Spinal cord (tissue), 9 donors: ENCODE measurements at regions not wholly inside any gene's neighbourhood (a gene's known extent, or its start where the extent isn't known, plus 50 kb on each side); places are given as distances from the start of the nearest gene placed in this dataset.
A peak's percentile ranks its signal among the peaks of the same experiment; 100 is the strongest.

Source experiments
- DNase-seq, 6 donors: peaks; one replicate each; pipeline versions ENCODE4 v3.0.0 to v3.0.0-alpha.2; 2013 to 2015; ENCODE audit warnings: low spot score in 6 of 6, low read depth in 4 of 6
- H3K27ac ChIP-seq: one replicate; pipeline ENCODE4 v1.5.1; 2013; ENCODE audit warnings: low read depth, low read length, control low read depth
- H3K27me3 ChIP-seq: one replicate; pipeline ENCODE4 v1.6.1; 2013; ENCODE audit warnings: low read length; ENCODE audit not compliant: control insufficient read depth, insufficient read depth
- H3K36me3 ChIP-seq: one replicate; pipeline ENCODE4 v1.6.1; 2013; ENCODE audit warnings: low read length; ENCODE audit not compliant: control insufficient read depth, insufficient read depth
- H3K4me1 ChIP-seq: one replicate; pipeline ENCODE4 v1.6.1; 2013; ENCODE audit warnings: low read length; ENCODE audit not compliant: control insufficient read depth, insufficient read depth
- H3K4me3 ChIP-seq: one replicate; pipeline ENCODE4 v1.5.1; 2013; ENCODE audit warnings: low read depth, low read length, control low read depth
- H3K9me3 ChIP-seq: one replicate; pipeline ENCODE4 v1.6.1; 2013; ENCODE audit warnings: low read length; ENCODE audit not compliant: control insufficient read depth, insufficient read depth
- WGBS: methylation state at CpG from one replicate; pipeline ENCODE4 v1.1.5; 2013; ENCODE audit warnings: missing lambda C conversion rate; ENCODE audit not compliant: insufficient coverage; 5-methylcytosine and 5-hydroxymethylcytosine counted together
- donor health status: healthy.

DNA sequence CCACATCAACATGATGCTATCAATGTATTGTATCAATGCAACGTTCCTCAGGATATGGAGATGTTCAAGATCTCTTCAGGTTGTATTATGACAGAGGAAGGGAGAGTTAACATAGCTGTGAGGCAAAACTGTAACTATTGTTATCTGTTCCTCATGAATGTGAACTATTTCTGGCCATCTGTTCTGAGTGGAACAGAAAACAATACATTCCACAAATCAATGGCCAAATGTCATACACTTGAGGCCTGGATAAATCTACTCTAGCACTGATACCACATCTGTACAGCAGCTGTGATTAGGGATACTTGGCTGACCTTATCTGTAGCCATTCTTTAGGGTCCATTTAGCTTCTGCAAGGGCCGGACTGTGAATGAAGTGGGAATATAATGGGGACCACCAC, 447.9 kb downstream of the IRS1 start:
- Histone ChIP-seq H3K9me3 (no peaks in the 10 kb centered on the region), H3K4me3 (no peak overlapping the region), H3K36me3 (no peaks in the 10 kb centered on the region), H3K4me1 (no peaks in the 10 kb centered on the region), H3K27me3 (no peaks in the 10 kb centered on the region), H3K27ac (no peak overlapping the region)
- no CpG with 5 or more reads among the region's 2 CpGs for WGBS
- DNase-seq, result no peak

DNA sequence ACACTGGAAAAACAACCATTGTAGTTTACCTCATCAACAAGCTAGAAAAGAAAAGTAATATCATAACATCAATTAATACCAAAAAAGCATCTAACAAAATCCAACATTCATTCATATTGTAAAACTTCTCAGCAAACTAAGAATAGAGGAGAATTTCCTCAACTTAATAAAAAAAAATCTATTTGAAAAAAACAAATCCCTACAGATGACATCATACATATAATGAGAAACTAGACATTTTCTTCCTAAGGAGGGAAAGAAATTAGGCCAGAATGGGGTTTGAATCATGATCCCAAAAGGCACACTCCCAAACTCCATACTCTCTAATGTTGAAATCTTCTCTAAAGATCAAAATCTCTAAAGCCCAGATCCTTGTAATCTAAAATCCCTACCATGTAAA, 460.0 kb downstream of the IRS1 start:
- no peaks in the 10 kb centered on the region for H3K4me1 ChIP-seq
- H3K36me3 ChIP-seq, result no peaks in the 10 kb centered on the region
- H3K27ac ChIP-seq, result no peak overlapping the region
- no peak overlapping the region for H3K4me3 ChIP-seq
- DNase-seq, result no peak
- no peaks in the 10 kb centered on the region for H3K27me3 ChIP-seq
- H3K9me3 ChIP-seq, result no peaks in the 10 kb centered on the region

GRCh38 chr2:226338825-226339224, 460.8 kb downstream of the IRS1 start:
- no peaks in the 10 kb centered on the region for H3K4me1 ChIP-seq
- no peaks in the 10 kb centered on the region for H3K27me3 ChIP-seq
- DNase-seq, result no peak
- no peaks in the 10 kb centered on the region for H3K9me3 ChIP-seq
- H3K27ac ChIP-seq, result no peak overlapping the region
- no peaks in the 10 kb centered on the region for H3K36me3 ChIP-seq
- no peak overlapping the region for H3K4me3 ChIP-seq

DNA sequence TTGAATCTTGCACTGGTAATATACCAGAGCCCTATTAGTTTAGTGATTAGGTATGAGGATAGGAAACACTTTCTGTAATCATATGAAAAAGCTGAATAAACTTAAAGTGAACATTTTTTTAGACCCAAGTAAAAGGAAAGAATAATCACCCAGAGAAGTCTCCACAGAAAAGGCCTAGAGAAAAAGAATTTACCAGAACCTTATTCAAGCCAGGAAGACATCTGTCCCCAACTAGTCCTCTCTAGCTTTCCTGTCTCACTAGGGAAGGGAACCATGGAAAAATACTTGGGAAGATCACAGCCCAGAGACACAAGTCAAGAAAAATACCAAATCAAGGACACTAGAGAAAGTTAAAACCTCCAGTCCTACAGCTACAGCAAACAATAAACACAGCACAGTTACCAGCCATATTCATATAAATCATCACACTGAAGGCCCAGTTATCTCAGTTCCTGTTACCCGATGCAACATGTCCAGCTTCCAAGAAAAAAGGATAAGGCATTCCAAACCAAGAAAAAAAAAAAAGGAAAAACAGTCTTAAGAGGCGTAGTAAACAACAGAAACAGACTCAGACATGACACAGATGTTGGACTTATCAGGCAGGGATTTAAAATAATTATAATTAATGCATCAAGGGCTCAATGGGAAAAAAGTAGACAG, 461.5 kb downstream of the IRS1 start:
- no peaks in the 10 kb centered on the region for H3K9me3 ChIP-seq
- no peaks in the 10 kb centered on the region for H3K36me3 ChIP-seq
- H3K27ac ChIP-seq, result no peak overlapping the region
- H3K4me3 ChIP-seq, result no peak overlapping the region
- H3K27me3 ChIP-seq, result no peaks in the 10 kb centered on the region
- no peak for DNase-seq
- WGBS, result no CpG with 5 or more reads among the region's 2 CpGs
- no peaks in the 10 kb centered on the region for H3K4me1 ChIP-seq

DNA sequence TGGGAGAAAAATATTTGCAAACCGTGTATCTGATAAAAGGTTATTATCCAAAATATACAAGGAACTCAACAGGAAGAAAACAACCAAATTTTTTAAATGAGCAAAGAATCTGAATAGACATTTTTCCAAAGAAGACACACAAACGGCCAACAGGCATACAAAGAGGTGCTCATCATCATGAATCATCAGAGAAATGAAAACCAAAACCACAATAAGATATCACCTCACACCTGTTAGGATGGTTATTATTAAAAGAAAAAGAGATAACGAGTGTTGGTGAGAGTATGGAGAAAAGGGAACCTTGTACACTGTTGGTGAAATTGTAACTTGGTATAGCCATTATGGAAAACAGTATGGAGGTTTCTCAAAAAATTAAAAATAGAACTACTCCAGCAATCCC, 463.3 kb downstream of the IRS1 start:
- DNase-seq, result no peak
- Histone ChIP-seq H3K4me3 (no peak overlapping the region), H3K4me1 (no peaks in the 10 kb centered on the region), H3K9me3 (no peaks in the 10 kb centered on the region), H3K27me3 (no peaks in the 10 kb centered on the region), H3K27ac (no peak overlapping the region), H3K36me3 (no peaks in the 10 kb centered on the region)
- no CpG with 5 or more reads among the region's 3 CpGs for WGBS

GRCh38 chr2:226334981-226335720, 464.5 kb downstream of the IRS1 start:
- no peaks in the 10 kb centered on the region for H3K36me3 ChIP-seq
- no peak overlapping the region for H3K27ac ChIP-seq
- DNase-seq, result peak in 1 of 6 donors; percentile 5
- H3K4me3 ChIP-seq, result no peak overlapping the region
- 91% methylated on average over 4 of the region's 8 CpGs for WGBS
- H3K27me3 ChIP-seq, result no peaks in the 10 kb centered on the region
- no peaks in the 10 kb centered on the region for H3K9me3 ChIP-seq
- H3K4me1 ChIP-seq, result no peaks in the 10 kb centered on the region

- Histone ChIP-seq H3K4me3 (no peak overlapping the region), H3K9me3 (no peaks in the 10 kb centered on the region), H3K36me3 (no peaks in the 10 kb centered on the region), H3K27ac (no peak overlapping the region), H3K4me1 (no peaks in the 10 kb centered on the region), H3K27me3 (no peaks in the 10 kb centered on the region)
- no peak for DNase-seq
- no CpG with 5 or more reads among the region's 4 CpGs for WGBS
These were observed 466.2 kb downstream of the IRS1 start for GRCh38 chr2:226333388-226333787.

GRCh38 chr2:226330206-226330605, 469.4 kb downstream of the IRS1 start:
- Histone ChIP-seq H3K4me1 (no peaks in the 10 kb centered on the region), H3K27ac (no peak overlapping the region), H3K36me3 (no peaks in the 10 kb centered on the region), H3K4me3 (no peak overlapping the region), H3K27me3 (no peaks in the 10 kb centered on the region), H3K9me3 (no peaks in the 10 kb centered on the region)
- no peak for DNase-seq

- no peaks in the 10 kb centered on the region for H3K36me3 ChIP-seq
- H3K27ac ChIP-seq, result no peak overlapping the region
- 82% methylated on average over 3 of the region's 4 CpGs for WGBS
- H3K27me3 ChIP-seq, result no peaks in the 10 kb centered on the region
- H3K4me1 ChIP-seq, result no peaks in the 10 kb centered on the region
- no peaks in the 10 kb centered on the region for H3K9me3 ChIP-seq
- no peak for DNase-seq
- no peak overlapping the region for H3K4me3 ChIP-seq
These were observed 470.4 kb downstream of the IRS1 start for GRCh38 chr2:226329180-226329579.

DNA sequence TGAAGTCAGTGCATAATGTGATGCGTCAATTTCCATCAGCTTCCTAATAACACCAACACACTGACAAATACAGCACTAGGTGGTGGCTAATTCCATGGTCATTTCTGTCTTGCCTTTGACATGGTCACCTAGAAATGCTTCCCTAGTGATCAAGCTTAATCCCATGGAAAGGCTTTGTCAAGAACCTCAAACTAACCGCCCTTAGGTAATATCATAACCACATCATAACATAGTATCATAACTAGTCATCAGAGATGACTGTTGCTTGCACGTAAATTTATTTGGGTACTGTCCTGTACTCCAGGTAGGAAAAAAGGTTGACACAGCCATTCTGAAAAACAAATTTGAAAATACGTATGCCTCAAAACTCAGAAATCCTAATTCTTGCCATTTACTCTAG, 471.8 kb downstream of the IRS1 start:
- no peak overlapping the region for H3K27ac ChIP-seq
- H3K36me3 ChIP-seq, result no peaks in the 10 kb centered on the region
- WGBS, result no CpG with 5 or more reads among the region's 4 CpGs
- H3K4me3 ChIP-seq, result no peak overlapping the region
- DNase-seq, result no peak
- H3K27me3 ChIP-seq, result no peaks in the 10 kb centered on the region
- H3K9me3 ChIP-seq, result no peaks in the 10 kb centered on the region
- no peaks in the 10 kb centered on the region for H3K4me1 ChIP-seq
